ENCODE measurements at regions not wholly inside any gene's neighbourhood (a gene's known extent, or its start where the extent isn't known, plus 50 kb on each side); places are given as distances from the start of the nearest gene placed in this dataset.

DNA sequence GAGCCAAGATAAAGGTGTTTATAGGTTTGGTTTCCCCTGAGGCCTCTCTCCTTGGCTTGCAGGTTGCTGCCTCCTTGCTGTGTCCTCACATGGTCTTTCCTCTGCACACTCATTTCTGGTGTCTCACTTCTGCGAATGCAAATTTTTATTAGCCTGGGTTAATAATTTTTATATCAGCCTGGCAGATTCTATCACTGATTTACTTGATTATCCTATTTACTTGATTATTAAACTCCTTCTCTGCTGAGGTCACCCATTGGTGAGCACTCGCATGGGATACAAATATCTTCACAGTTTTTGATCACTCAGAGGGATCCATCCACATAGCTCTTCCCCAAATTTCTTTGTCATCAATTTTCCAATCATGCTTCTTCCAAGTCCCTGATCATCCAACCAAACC, 90.9 kb upstream of the IGLL5 start:
- H3K27ac ChIP-seq: no peak overlapping the region
- H3K9ac ChIP-seq: no peak overlapping the region
- TF ChIP-seq, protein P1, sequence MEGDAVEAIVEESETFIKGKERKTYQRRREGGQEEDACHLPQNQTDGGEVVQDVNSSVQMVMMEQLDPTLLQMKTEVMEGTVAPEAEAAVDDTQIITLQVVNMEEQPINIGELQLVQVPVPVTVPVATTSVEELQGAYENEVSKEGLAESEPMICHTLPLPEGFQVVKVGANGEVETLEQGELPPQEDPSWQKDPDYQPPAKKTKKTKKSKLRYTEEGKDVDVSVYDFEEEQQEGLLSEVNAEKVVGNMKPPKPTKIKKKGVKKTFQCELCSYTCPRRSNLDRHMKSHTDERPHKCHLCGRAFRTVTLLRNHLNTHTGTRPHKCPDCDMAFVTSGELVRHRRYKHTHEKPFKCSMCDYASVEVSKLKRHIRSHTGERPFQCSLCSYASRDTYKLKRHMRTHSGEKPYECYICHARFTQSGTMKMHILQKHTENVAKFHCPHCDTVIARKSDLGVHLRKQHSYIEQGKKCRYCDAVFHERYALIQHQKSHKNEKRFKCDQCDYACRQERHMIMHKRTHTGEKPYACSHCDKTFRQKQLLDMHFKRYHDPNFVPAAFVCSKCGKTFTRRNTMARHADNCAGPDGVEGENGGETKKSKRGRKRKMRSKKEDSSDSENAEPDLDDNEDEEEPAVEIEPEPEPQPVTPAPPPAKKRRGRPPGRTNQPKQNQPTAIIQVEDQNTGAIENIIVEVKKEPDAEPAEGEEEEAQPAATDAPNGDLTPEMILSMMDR (conservative IDR thresholded peaks at IDR 0.05; ENCODE audit: low read depth, low read length): no peak
- no peaks in the 10 kb centered on the region for H3K79me2 ChIP-seq (ENCODE audit: insufficient read depth, low read depth)
- no peaks in the 10 kb centered on the region for H3K36me3 ChIP-seq (ENCODE audit: insufficient read depth)
- H3K27me3 ChIP-seq (ENCODE audit: insufficient read depth, low read depth): no peaks in the 10 kb centered on the region
- H3K4me3 ChIP-seq (IDR thresholded peaks at IDR 0.05; ENCODE audit: insufficient read depth, low read depth, low read length): no peak overlapping the region
- no peak overlapping the region for H3K4me2 ChIP-seq
- no peaks in the 10 kb centered on the region for H3K4me1 ChIP-seq (ENCODE audit: low read depth, poor library complexity, severe bottlenecking)
- H4K20me1 ChIP-seq (ENCODE audit: insufficient read depth): no peaks in the 10 kb centered on the region
- no peak overlapping the region for H2AFZ ChIP-seq (ENCODE audit: low read depth)

DNA sequence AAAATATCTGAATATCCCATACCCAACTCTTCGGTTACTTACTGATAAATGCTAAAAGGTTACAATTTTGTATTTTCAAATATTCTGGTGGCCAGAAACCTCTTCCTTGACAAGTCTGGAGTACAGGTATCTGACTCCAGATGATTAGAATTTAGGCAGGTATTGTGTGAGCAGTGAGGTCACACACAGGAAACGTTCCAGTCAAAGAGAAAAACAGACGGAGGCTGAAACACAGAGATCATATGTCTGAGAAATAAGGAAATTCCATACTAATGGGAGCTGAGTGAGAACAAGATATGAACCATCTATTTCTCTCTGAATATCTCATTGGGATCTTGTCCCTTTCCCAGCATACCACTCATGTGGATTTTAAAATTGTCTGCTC, 89.4 kb upstream of the IGLL5 start:
- Histone ChIP-seq H3K79me2 (ENCODE audit: insufficient read depth, low read depth) (no peaks in the 10 kb centered on the region), H2AFZ (ENCODE audit: low read depth) (no peak overlapping the region), H3K4me2 (no peak overlapping the region), H3K4me3 (IDR thresholded peaks at IDR 0.05; ENCODE audit: insufficient read depth, low read depth, low read length) (no peak overlapping the region), H3K9ac (no peak overlapping the region), H3K27ac (no peak overlapping the region), H3K4me1 (ENCODE audit: low read depth, poor library complexity, severe bottlenecking) (peaks cover 13% of the 10 kb centered on the region), H4K20me1 (ENCODE audit: insufficient read depth) (no peaks in the 10 kb centered on the region), H3K36me3 (ENCODE audit: insufficient read depth) (no peaks in the 10 kb centered on the region), H3K27me3 (ENCODE audit: insufficient read depth, low read depth) (no peaks in the 10 kb centered on the region)
- TF ChIP-seq, protein P1 (conservative IDR thresholded peaks at IDR 0.05; ENCODE audit: low read depth, low read length): no peak

DNA sequence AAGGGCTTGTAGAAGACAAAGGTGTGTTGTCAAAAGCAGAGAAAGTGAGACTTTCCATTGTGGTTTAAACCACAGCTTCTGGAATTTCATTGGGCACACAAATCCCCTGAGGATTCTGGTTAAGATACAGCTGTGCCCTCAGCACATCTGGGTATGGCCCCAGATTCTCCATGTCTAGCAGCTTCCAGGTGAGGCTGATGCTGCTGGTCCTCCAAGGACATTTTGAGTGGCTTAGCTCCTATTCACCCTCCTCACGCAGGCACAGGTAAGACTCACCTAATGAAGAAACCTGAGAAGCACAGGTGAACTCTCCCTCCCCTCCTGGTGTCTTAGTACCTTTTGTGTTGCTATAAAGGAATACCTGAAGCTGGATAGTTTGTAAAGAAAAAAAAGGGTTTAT, 88.9 kb upstream of the IGLL5 start:
- H3K4me3 ChIP-seq (IDR thresholded peaks at IDR 0.05; ENCODE audit: insufficient read depth, low read depth, low read length): no peak overlapping the region
- H3K36me3 ChIP-seq (ENCODE audit: insufficient read depth): no peaks in the 10 kb centered on the region
- no peak overlapping the region for H3K4me2 ChIP-seq
- H3K79me2 ChIP-seq (ENCODE audit: insufficient read depth, low read depth): no peaks in the 10 kb centered on the region
- H2AFZ ChIP-seq (ENCODE audit: low read depth): no peak overlapping the region
- no peak overlapping the region for H3K9ac ChIP-seq
- H3K27me3 ChIP-seq (ENCODE audit: insufficient read depth, low read depth): no peaks in the 10 kb centered on the region
- H3K4me1 ChIP-seq (ENCODE audit: low read depth, poor library complexity, severe bottlenecking): peaks cover 18% of the 10 kb centered on the region
- H4K20me1 ChIP-seq (ENCODE audit: insufficient read depth): no peaks in the 10 kb centered on the region
- no peak overlapping the region for H3K27ac ChIP-seq
- TF ChIP-seq, protein P1 (conservative IDR thresholded peaks at IDR 0.05; ENCODE audit: low read depth, low read length): no peak

DNA sequence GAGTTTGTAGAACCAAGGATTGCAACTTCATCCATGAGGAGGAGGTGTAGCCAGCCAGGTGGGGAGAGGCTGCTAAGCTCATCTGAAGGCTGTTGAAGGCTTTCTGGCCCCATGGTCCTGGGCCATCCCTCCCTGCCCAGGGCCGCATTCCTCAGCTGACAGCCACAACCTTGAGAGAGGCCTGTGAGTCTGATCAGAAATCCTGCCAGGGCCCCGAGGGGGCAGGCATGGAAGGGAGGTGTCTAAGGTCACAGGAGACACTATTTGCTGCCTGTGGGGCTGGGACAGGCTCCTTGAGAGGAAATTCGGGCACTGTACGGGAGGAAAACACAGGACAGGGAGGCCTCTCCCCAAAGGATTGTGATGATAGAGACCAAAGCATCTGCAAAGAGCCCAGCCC, 88.1 kb upstream of the IGLL5 start:
- Histone ChIP-seq H3K27ac (no peak overlapping the region), H4K20me1 (ENCODE audit: insufficient read depth) (no peaks in the 10 kb centered on the region), H3K4me3 (IDR thresholded peaks at IDR 0.05; ENCODE audit: insufficient read depth, low read depth, low read length) (no peak overlapping the region), H2AFZ (ENCODE audit: low read depth) (no peak overlapping the region), H3K36me3 (ENCODE audit: insufficient read depth) (no peaks in the 10 kb centered on the region), H3K9ac (no peak overlapping the region), H3K79me2 (ENCODE audit: insufficient read depth, low read depth) (no peaks in the 10 kb centered on the region), H3K4me1 (ENCODE audit: low read depth, poor library complexity, severe bottlenecking) (peaks cover 25% of the 10 kb centered on the region), H3K4me2 (no peak overlapping the region), H3K27me3 (ENCODE audit: insufficient read depth, low read depth) (no peaks in the 10 kb centered on the region)
- TF ChIP-seq, protein P1 (conservative IDR thresholded peaks at IDR 0.05; ENCODE audit: low read depth, low read length): no peak

DNA sequence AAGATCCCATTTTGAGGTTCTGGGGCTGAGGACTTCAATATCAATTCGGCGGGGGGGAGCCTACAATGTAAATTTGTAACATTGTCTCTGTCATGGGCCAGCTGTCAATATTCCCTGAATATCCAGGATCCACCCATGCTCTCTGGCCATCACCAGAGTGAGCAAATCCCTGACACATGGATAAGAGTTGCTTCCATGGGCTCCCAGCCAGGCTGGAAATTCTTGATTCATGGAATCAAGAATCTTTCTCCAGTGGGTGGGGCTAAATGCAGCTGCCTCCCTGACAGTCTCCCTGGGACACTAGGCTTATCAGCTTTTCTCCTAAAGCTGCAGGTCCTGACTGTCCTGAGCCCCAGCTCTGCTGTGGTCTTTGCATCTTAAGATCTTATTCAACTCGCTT, 86.9 kb upstream of the IGLL5 start:
- H2AFZ ChIP-seq (ENCODE audit: low read depth): no peak overlapping the region
- H3K4me2 ChIP-seq: no peak overlapping the region
- no peak overlapping the region for H3K9ac ChIP-seq
- no peaks in the 10 kb centered on the region for H3K36me3 ChIP-seq (ENCODE audit: insufficient read depth)
- H3K27me3 ChIP-seq (ENCODE audit: insufficient read depth, low read depth): no peaks in the 10 kb centered on the region
- peaks cover 25% of the 10 kb centered on the region for H3K4me1 ChIP-seq (ENCODE audit: low read depth, poor library complexity, severe bottlenecking)
- TF ChIP-seq, protein P1 (conservative IDR thresholded peaks at IDR 0.05; ENCODE audit: low read depth, low read length): no peak
- no peak overlapping the region for H3K27ac ChIP-seq
- H4K20me1 ChIP-seq (ENCODE audit: insufficient read depth): no peaks in the 10 kb centered on the region
- no peak overlapping the region for H3K4me3 ChIP-seq (IDR thresholded peaks at IDR 0.05; ENCODE audit: insufficient read depth, low read depth, low read length)
- H3K79me2 ChIP-seq (ENCODE audit: insufficient read depth, low read depth): no peaks in the 10 kb centered on the region
